Left ventricle myocardium inferior (tissue), 1 donor: ENCODE measurements at regions not wholly inside any gene's neighbourhood (a gene's known extent, or its start where the extent isn't known, plus 50 kb on each side); places are given as distances from the start of the nearest gene placed in this dataset.

Source experiments
- DNase-seq: peaks from one replicate; pipeline ENCODE4 v3.0.0-alpha.2; 2020
- H3K27ac ChIP-seq: fragments of 200-600 bp; replicated peaks from 2 replicates; pipeline ENCODE4 v1.8.0; 2021
- H3K27me3 ChIP-seq: fragments of 200-600 bp; 2 replicates; pipeline ENCODE4 v1.8.0; 2021; ENCODE audit warnings: low read depth
- H3K36me3 ChIP-seq: fragments of 200-600 bp; 2 replicates; pipeline ENCODE4 v1.8.0; 2021
- H3K4me1 ChIP-seq: fragments of 200-600 bp; 2 replicates; pipeline ENCODE4 v1.8.0; 2021
- H3K4me3 ChIP-seq: fragments of 200-600 bp; 2 replicates; pipeline ENCODE4 v1.8.0; 2021; ENCODE audit warnings: mild to moderate bottlenecking, moderate library complexity
- H3K9me3 ChIP-seq: fragments of 200-600 bp; replicated peaks from 2 replicates; pipeline ENCODE4 v1.8.0; 2021
- CTCF ChIP-seq: fragments of 200-600 bp; IDR thresholded peaks from 2 replicates; pipeline ENCODE4 v1.8.0; 2021; ENCODE audit warnings: antibody characterized with exemption, mild to moderate bottlenecking, borderline replicate concordance
- intact Hi-C: fragments of 100-400 bp; cut with micrococcal nuclease; formaldehyde crosslinking; loops from one replicate; pipeline ENCODE4 v1.11.0; 2022
- donor health status: DM: no; HTN: yes; CAD: no; lungs with severe emphysema.

GRCh38 chr6:16855460-16855859 lies 94.2 kb upstream of the ATXN1 start:
- H3K4me1 ChIP-seq: no peaks in the 10 kb centered on the region
- DNase-seq: no peak
- H3K36me3 ChIP-seq: no peaks in the 10 kb centered on the region
- no peaks in the 10 kb centered on the region for H3K27me3 ChIP-seq
- H3K4me3 ChIP-seq: no peak overlapping the region
- no peak for TF ChIP-seq CTCF
- no peaks in the 10 kb centered on the region for H3K9me3 ChIP-seq
- intact Hi-C loops: no loop called here
- H3K27ac ChIP-seq: no peak overlapping the region

- Histone ChIP-seq H3K36me3 (no peaks in the 10 kb centered on the region), H3K9me3 (no peaks in the 10 kb centered on the region), H3K4me1 (peaks cover 4% of the 10 kb centered on the region), H3K27me3 (no peaks in the 10 kb centered on the region), H3K4me3 (no peak overlapping the region), H3K27ac (no peak overlapping the region)
- intact Hi-C loops: no loop called here
- no peak for TF ChIP-seq CTCF
- no peak for DNase-seq
These were observed 93.7 kb upstream of the ATXN1 start for GRCh38 chr6:16854986-16855385.

- intact Hi-C loops: no loop called here
- Histone ChIP-seq H3K27me3 (no peaks in the 10 kb centered on the region), H3K27ac (no peak overlapping the region), H3K36me3 (no peaks in the 10 kb centered on the region), H3K4me3 (no peak overlapping the region), H3K9me3 (no peaks in the 10 kb centered on the region), H3K4me1 (peaks cover 13% of the 10 kb centered on the region)
- no peak for DNase-seq
- TF ChIP-seq CTCF: no peak
These were observed 91.4 kb upstream of the ATXN1 start for GRCh38 chr6:16852671-16853070.

- H3K9me3 ChIP-seq: no peaks in the 10 kb centered on the region
- H3K36me3 ChIP-seq: no peaks in the 10 kb centered on the region
- no peak overlapping the region for H3K4me3 ChIP-seq
- H3K4me1 ChIP-seq: peaks cover 13% of the 10 kb centered on the region
- TF ChIP-seq CTCF: no peak
- no peak overlapping the region for H3K27ac ChIP-seq
- DNase-seq: no peak
- intact Hi-C loops: no loop called here
- H3K27me3 ChIP-seq: no peaks in the 10 kb centered on the region
These were observed 90.5 kb upstream of the ATXN1 start for GRCh38 chr6:16851758-16852157.

GRCh38 chr6:16851044-16851540 lies 89.8 kb upstream of the ATXN1 start:
- H3K4me1 ChIP-seq: peaks cover 13% of the 10 kb centered on the region
- no peak overlapping the region for H3K27ac ChIP-seq
- no peaks in the 10 kb centered on the region for H3K36me3 ChIP-seq
- no peak for TF ChIP-seq CTCF
- intact Hi-C loops: no loop called here
- no peaks in the 10 kb centered on the region for H3K9me3 ChIP-seq
- H3K27me3 ChIP-seq: no peaks in the 10 kb centered on the region
- H3K4me3 ChIP-seq: no peak overlapping the region
- no peak for DNase-seq

- H3K4me3 ChIP-seq: no peak overlapping the region
- no peak for TF ChIP-seq CTCF
- intact Hi-C loops: no loop called here
- no peak overlapping the region for H3K27ac ChIP-seq
- DNase-seq: no peak
- H3K9me3 ChIP-seq: no peaks in the 10 kb centered on the region
- H3K36me3 ChIP-seq: no peaks in the 10 kb centered on the region
- peaks cover 13% of the 10 kb centered on the region for H3K4me1 ChIP-seq
- H3K27me3 ChIP-seq: no peaks in the 10 kb centered on the region
These were observed 89.4 kb upstream of the ATXN1 start for GRCh38 chr6:16850681-16851026.
